ENCODE measurements at regions not wholly inside any gene's neighbourhood (a gene's known extent, or its start where the extent isn't known, plus 50 kb on each side); places are given as distances from the start of the nearest gene placed in this dataset.

GRCh38 chr3:104717828-104718196, 648.9 kb upstream of the ALCAM start:
- DNase-seq = no peak

- no peak for DNase-seq
Measured at GRCh38 chr3:104723000-104723399, 643.7 kb upstream of the ALCAM start.

GRCh38 chr3:104731074-104731473, 635.6 kb upstream of the ALCAM start:
- no peak for DNase-seq

GRCh38 chr3:104734627-104735026, 632.1 kb upstream of the ALCAM start:
- no peak for DNase-seq

GRCh38 chr3:104735691-104736090, 631.0 kb upstream of the ALCAM start:
- no peak for DNase-seq

- no peak for DNase-seq
Measured at GRCh38 chr3:104738271-104738670, 628.4 kb upstream of the ALCAM start.

- no peak for DNase-seq
Measured at GRCh38 chr3:104740874-104741379, 625.8 kb upstream of the ALCAM start.

- no peak for DNase-seq
Measured at GRCh38 chr3:104742044-104742443, 624.7 kb upstream of the ALCAM start.

- no peak for DNase-seq
Measured at GRCh38 chr3:104745313-104745712, 621.4 kb upstream of the ALCAM start.

- DNase-seq = no peak
Measured at GRCh38 chr3:104746056-104746455, 620.7 kb upstream of the ALCAM start.

- no peak for DNase-seq
Measured at GRCh38 chr3:104750581-104750980, 616.1 kb upstream of the ALCAM start.

GRCh38 chr3:104755791-104756190, 610.9 kb upstream of the ALCAM start:
- DNase-seq = no peak

- no peak for DNase-seq
Measured at GRCh38 chr3:104763007-104763406, 603.7 kb upstream of the ALCAM start.

- DNase-seq = no peak
Measured at GRCh38 chr3:104764496-104764895, 602.2 kb upstream of the ALCAM start.

- no peak for DNase-seq
Measured at GRCh38 chr3:104768886-104769285, 597.8 kb upstream of the ALCAM start.

- DNase-seq = no peak
Measured at GRCh38 chr3:104779324-104779723, 587.4 kb upstream of the ALCAM start.

GRCh38 chr3:104781112-104781511, 585.6 kb upstream of the ALCAM start:
- no peak for DNase-seq

- DNase-seq = no peak
Measured at GRCh38 chr3:104785947-104786346, 580.8 kb upstream of the ALCAM start.

GRCh38 chr3:104787306-104787705, 579.4 kb upstream of the ALCAM start:
- DNase-seq = no peak

- no peak for DNase-seq
Measured at GRCh38 chr3:104788807-104789206, 577.9 kb upstream of the ALCAM start.

- DNase-seq = no peak
Measured at GRCh38 chr3:104791331-104791730, 575.4 kb upstream of the ALCAM start.

- no peak for DNase-seq
Measured at GRCh38 chr3:104796556-104796955, 570.2 kb upstream of the ALCAM start.

GRCh38 chr3:104805042-104805441, 561.7 kb upstream of the ALCAM start:
- no peak for DNase-seq

- DNase-seq = no peak
Measured at GRCh38 chr3:104805508-104805907, 561.2 kb upstream of the ALCAM start.

GRCh38 chr3:104810896-104811295, 555.8 kb upstream of the ALCAM start:
- DNase-seq = no peak

GRCh38 chr3:104816008-104816407, 550.7 kb upstream of the ALCAM start:
- DNase-seq = no peak
